ENCODE measurements at regions not wholly inside any gene's neighbourhood (a gene's known extent, or its start where the extent isn't known, plus 50 kb on each side); places are given as distances from the start of the nearest gene placed in this dataset.

DNA sequence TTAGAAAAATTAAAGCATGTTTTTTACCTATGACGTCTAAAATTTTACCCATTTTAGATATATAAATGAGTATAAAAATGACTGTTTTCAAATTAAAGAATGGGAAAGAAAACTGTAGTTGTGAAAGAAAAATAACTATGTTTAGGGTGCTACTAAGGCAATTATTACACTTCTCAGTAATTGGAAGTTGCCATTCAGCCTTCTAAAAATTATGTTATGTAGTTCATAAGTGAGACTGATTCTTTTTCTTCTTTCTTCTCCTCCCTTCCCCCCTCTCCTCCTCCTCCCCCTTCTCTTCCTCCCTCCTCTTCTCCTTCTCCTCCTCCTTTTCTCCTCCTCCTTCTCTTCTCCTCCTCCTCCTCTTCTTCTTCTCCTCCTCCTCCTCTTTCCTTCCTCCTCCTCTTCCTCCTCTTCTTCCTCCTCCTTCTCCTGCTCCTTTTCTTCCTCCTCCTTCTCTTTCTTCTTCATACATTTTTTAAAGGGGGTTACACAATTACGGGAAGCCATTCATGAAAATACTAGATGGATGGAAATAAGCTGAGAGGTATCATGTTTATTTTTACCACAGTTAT is 223.6 kb downstream of the CETN3 start:
- in situ Hi-C loops (cut with HindIII; ENCODE audit: low sequenced_read_pairs), result no loop called here
- no peak for DNase-seq (ENCODE audit: low read depth, low spot score)
- H3K4me3 ChIP-seq (ENCODE audit: low read depth, low read length), result no peak overlapping the region
- TF ChIP-seq, protein P1, sequence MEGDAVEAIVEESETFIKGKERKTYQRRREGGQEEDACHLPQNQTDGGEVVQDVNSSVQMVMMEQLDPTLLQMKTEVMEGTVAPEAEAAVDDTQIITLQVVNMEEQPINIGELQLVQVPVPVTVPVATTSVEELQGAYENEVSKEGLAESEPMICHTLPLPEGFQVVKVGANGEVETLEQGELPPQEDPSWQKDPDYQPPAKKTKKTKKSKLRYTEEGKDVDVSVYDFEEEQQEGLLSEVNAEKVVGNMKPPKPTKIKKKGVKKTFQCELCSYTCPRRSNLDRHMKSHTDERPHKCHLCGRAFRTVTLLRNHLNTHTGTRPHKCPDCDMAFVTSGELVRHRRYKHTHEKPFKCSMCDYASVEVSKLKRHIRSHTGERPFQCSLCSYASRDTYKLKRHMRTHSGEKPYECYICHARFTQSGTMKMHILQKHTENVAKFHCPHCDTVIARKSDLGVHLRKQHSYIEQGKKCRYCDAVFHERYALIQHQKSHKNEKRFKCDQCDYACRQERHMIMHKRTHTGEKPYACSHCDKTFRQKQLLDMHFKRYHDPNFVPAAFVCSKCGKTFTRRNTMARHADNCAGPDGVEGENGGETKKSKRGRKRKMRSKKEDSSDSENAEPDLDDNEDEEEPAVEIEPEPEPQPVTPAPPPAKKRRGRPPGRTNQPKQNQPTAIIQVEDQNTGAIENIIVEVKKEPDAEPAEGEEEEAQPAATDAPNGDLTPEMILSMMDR (IDR thresholded peaks at IDR 0.05; ENCODE audit: low read depth, low read length), result no peak

DNA sequence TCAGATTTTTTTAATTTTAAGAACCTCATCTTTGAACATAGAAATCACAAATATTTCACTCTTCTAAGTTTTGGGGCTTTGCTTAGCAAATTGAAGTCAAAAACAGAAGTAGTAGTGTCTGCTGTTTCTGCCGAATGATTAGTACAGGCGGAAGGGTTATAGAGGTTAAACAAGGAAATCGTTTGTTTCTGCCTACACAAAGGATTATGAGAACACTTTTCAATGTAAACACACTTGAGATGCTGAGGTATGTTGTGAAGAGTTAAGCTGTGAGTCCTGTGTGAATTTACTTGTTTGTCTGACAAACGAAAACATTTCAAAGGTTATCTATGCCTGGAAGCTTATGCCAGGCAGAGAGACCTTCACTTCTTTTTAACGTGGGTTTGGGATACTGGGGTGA is 224.8 kb downstream of the CETN3 start:
- TF ChIP-seq, protein P1 (IDR thresholded peaks at IDR 0.05; ENCODE audit: low read depth, low read length), result no peak
- in situ Hi-C loops (cut with HindIII; ENCODE audit: low sequenced_read_pairs), result no loop called here

DNA sequence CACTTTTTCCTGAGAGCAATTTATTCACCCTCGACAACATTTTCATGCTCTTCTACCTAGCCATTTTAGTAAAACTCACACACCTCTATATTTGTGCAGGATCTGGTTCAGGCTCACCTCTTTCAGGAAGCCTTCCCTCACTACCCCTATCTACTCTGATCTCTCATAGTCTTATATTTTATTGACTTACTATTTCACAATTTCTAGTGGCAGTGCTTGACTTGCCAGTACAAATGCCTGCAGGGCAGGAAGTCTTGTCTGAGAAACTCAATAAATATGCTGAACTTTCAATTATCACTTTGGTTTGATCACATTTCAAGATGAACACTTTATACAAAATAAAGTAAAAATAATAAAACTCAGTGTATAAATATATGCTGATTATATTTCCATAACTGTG is 226.8 kb downstream of the CETN3 start:
- TF ChIP-seq, protein P1 (IDR thresholded peaks at IDR 0.05; ENCODE audit: low read depth, low read length), result no peak
- in situ Hi-C loops (cut with HindIII; ENCODE audit: low sequenced_read_pairs), result no loop called here
- no peak for DNase-seq (ENCODE audit: low read depth, low spot score)
- no peak overlapping the region for H3K4me3 ChIP-seq (ENCODE audit: low read depth, low read length)

More for the DNA sequence above, 224.8 kb downstream of the CETN3 start:
- no peak for DNase-seq (ENCODE audit: low read depth, low spot score)
- H3K4me3 ChIP-seq (ENCODE audit: low read depth, low read length), result no peak overlapping the region

DNA sequence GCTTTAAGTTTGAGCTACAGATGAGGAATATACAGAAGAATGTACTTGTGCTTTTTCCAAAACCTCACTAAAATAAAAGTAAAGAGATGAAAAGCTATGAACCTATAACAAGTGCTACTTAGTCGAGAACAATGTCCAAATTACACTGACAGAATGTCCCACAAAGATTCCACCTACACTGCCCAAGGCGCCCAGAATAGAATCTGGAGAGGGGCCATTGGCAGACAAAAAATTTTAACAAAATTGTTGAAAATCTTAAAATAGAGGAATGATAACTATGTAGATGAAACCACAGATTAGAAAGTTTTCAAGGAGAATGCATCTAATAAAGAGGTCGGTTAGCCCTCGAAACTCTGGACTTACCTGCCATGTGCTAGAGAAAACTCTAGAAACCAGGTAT is 235.3 kb downstream of the CETN3 start:
- TF ChIP-seq, protein P1 (IDR thresholded peaks at IDR 0.05; ENCODE audit: low read depth, low read length), result no peak
- in situ Hi-C loops (cut with HindIII; ENCODE audit: low sequenced_read_pairs), result no loop called here
- H3K4me3 ChIP-seq (ENCODE audit: low read depth, low read length), result no peak overlapping the region
- peak; percentile 12 for DNase-seq (ENCODE audit: low read depth, low spot score)

DNA sequence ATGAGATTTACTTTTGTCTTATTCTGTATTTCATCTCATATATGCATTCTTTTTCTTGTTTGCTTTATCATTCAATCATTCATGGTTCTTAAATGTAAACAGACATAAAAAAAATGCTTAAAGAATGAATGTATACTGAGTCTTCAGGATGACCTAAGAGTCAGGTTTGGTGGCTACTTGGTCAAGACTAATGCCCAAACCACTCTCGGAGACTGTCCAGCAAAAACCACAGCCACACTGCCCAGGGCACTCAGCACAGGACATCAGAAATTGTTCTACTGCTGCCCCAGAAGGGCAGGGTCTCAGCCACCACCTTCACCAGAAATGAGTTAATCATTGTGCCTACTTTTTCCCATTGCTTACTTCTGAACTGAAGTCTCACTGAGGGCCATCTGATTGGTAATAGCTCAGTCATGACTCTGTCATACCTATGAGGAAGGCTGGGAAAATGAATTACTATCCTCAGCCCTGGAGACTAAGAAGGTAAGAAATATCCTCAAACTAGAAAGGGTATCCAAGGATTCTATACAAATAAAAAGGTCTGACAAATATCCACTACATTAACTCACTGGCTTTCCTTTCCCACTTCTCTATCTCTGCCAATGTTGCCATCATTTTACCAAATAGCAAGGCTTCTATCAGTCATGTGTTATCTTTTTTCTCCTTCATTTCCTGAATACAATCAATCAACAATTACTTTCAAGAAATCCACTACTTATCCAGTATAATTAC is 236.1 kb downstream of the CETN3 start:
- peak; percentile 13 for DNase-seq (ENCODE audit: low read depth, low spot score)
- in situ Hi-C loops (cut with HindIII; ENCODE audit: low sequenced_read_pairs), result no loop called here
- TF ChIP-seq, protein P1 (IDR thresholded peaks at IDR 0.05; ENCODE audit: low read depth, low read length), result no peak
- no peak overlapping the region for H3K4me3 ChIP-seq (ENCODE audit: low read depth, low read length)

DNA sequence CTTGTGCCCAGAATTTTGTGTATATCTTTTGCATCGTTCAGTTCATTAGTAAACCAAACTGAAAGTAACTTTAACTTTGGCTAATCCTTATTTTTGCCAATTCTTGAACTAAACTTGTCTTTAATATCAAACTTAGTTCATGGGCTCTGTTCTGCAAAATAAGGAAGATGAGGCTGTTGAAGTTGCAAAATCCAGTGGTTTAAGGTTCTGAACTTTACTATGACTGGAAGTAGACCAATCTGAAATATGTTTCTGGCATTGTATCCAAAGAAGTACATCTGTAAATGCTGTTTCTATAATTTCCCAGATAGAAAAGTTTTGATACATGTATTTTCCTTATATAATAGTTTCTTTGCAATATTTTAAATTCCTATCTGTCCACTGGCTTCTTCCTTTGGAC is 238.1 kb downstream of the CETN3 start:
- no peak for DNase-seq (ENCODE audit: low read depth, low spot score)
- no peak overlapping the region for H3K4me3 ChIP-seq (ENCODE audit: low read depth, low read length)
- TF ChIP-seq, protein P1 (IDR thresholded peaks at IDR 0.05; ENCODE audit: low read depth, low read length), result no peak
- in situ Hi-C loops (cut with HindIII; ENCODE audit: low sequenced_read_pairs), result no loop called here
